MM.1S (cell line): ENCODE measurements at regions not wholly inside any gene's neighbourhood (a gene's known extent, or its start where the extent isn't known, plus 50 kb on each side); places are given as distances from the start of the nearest gene placed in this dataset.

Source experiments
- EZH2 ChIP-seq: fragments of 300-600 bp; sonication (generic); optimal IDR thresholded peaks from 2 replicates; pipeline ENCODE3; 2017; ENCODE audit warnings: low read depth, mild to moderate bottlenecking, antibody characterized with exemption, low read length, mixed read lengths
- TF ChIP-seq, protein P1 (sequence below): fragments of 300-600 bp; sonication (generic); IDR thresholded peaks from 2 replicates; pipeline ENCODE4 v1.5.1; 2016; ENCODE audit warnings: antibody characterized with exemption, low read length, mixed read lengths

DNA sequence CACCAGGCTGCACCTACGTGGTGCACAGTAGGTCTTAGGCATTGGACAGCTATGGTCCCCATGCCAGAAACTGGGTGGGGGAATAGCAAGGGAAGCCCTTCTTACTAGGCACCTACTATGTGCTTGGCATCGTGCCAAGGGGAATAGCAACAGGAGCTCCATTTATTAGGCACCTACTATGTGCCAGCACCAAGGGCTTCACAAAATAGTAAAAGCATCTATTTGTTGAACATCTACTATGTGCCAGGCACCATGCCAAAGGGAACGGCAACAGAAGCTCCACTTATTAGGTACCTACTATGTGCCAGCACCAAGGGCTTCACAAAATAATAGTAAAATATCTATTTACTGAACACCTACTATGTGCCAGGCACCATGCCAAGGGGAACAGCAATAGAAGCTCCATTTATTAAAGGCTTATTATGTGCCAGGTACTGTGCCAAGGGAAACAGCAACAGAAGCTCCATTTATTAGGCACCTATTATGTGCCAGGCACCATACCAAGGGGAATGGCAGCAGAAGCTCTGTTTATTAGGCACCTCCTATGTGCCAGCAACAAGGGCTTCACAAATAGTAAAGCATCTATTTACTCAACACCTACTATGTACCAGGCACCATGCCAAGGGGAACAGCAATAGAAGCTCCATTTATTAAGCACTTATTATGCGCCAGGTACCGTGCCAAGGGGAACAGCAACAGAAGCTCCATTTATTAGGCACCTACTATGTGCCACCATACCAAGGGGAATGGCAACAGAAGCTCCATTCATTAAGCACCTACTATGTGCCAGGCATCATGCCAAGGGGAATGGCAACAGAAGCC is 108.5 kb downstream of the PTPRS start:
- TF ChIP-seq, protein P1, sequence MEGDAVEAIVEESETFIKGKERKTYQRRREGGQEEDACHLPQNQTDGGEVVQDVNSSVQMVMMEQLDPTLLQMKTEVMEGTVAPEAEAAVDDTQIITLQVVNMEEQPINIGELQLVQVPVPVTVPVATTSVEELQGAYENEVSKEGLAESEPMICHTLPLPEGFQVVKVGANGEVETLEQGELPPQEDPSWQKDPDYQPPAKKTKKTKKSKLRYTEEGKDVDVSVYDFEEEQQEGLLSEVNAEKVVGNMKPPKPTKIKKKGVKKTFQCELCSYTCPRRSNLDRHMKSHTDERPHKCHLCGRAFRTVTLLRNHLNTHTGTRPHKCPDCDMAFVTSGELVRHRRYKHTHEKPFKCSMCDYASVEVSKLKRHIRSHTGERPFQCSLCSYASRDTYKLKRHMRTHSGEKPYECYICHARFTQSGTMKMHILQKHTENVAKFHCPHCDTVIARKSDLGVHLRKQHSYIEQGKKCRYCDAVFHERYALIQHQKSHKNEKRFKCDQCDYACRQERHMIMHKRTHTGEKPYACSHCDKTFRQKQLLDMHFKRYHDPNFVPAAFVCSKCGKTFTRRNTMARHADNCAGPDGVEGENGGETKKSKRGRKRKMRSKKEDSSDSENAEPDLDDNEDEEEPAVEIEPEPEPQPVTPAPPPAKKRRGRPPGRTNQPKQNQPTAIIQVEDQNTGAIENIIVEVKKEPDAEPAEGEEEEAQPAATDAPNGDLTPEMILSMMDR: no peak
- no peak for TF ChIP-seq EZH2
